ENCODE measurements at regions not wholly inside any gene's neighbourhood (a gene's known extent, or its start where the extent isn't known, plus 50 kb on each side); places are given as distances from the start of the nearest gene placed in this dataset.

DNA sequence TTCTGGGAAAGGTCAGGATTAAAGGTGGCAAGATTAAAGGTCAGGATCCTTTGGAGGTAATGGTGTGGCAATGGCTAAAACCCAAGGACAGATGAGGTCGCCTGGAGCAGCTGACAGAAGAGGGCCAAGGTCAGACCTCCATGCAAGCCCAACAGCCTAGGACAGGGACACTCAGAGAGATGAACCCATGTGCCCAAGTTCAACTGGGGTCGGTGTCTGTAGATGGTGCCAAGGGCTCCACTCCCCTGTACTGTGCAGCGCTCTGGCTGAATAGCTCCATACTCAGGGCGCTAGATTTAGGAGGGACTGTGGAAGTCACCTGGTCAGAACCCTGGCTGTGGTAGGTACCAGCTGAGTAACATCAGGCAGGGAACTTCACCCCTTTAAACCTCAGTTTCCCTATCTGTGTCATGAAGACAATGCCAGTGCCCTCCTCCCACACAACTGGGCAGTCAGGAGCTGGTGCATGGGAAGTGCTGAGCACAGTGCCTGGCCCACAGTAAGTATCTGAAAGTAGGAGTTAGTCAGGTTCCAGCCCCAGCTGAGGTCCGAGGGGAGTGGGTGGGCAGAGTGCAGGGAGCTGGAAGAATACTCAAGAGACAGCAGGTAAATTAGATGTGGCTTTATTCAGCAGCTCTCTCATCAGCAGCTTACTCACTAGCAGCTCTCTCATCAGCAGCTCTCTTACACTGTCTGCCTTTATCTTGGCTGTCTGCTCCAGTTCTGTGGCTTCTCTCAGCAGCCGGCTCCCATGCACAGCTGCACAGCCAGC, 327.1 kb downstream of the GLRX3 start:
- TF ChIP-seq, protein P1, sequence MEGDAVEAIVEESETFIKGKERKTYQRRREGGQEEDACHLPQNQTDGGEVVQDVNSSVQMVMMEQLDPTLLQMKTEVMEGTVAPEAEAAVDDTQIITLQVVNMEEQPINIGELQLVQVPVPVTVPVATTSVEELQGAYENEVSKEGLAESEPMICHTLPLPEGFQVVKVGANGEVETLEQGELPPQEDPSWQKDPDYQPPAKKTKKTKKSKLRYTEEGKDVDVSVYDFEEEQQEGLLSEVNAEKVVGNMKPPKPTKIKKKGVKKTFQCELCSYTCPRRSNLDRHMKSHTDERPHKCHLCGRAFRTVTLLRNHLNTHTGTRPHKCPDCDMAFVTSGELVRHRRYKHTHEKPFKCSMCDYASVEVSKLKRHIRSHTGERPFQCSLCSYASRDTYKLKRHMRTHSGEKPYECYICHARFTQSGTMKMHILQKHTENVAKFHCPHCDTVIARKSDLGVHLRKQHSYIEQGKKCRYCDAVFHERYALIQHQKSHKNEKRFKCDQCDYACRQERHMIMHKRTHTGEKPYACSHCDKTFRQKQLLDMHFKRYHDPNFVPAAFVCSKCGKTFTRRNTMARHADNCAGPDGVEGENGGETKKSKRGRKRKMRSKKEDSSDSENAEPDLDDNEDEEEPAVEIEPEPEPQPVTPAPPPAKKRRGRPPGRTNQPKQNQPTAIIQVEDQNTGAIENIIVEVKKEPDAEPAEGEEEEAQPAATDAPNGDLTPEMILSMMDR (IDR thresholded peaks at IDR 0.05; ENCODE audit: low read length), result no peak
- TF ChIP-seq EZH2 (IDR thresholded peaks at IDR 0.05; ENCODE audit: borderline replicate concordance, low read length), result no peak
